Erythroblast (primary cell): ENCODE measurements at regions not wholly inside any gene's neighbourhood (a gene's known extent, or its start where the extent isn't known, plus 50 kb on each side); places are given as distances from the start of the nearest gene placed in this dataset.

Experiments used
- GATA1 ChIP-seq: IDR thresholded peaks from 2 replicates; pipeline ENCODE4 v1.6.1; 2011; ENCODE audit warnings: low read depth, mild to moderate bottlenecking, control low read depth, low read length, moderate library complexity
- POLR2A ChIP-seq: IDR thresholded peaks from 2 replicates; pipeline ENCODE4 v1.6.1; 2011; ENCODE audit warnings: mild to moderate bottlenecking, low read length

DNA sequence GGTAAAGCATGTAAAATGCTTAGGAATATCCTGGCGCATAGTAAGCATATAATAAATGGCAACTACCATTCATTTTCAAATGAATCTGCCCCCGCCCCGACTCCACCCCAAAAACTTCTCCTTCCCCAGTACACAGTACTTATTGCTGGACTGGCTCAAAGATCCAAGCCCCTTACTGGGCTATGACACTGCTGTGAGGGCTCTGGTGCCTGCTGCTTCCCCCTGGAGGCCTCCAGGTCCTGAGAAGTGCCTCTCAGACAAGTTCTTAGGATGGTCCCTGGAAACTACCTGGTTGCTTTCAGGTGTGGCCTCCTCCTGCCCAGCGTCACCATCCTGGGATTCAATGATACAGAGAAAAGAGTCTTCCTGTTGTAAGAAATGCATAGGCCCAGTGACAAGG, 190.6 kb upstream of the NTM start:
- TF ChIP-seq POLR2A (no peak), GATA1 (no peak)
